Cardiac fibroblast (primary cell): ENCODE measurements at regions not wholly inside any gene's neighbourhood (a gene's known extent, or its start where the extent isn't known, plus 50 kb on each side); places are given as distances from the start of the nearest gene placed in this dataset.
"Not testable (repeated sequence)": the region's sequence is repeated elsewhere in the genome, so short reads cannot be mapped to it uniquely, and the experiment has no call there.

Experiments used
- DNase-seq, 2 donors: peaks; one replicate each; pipeline versions ENCODE4 v3.0.0 to v3.0.0-alpha.2; 2010; ENCODE audit warnings: low read depth in 2 of 2
- H3K4me3 ChIP-seq, 2 donors: replicated peaks in 1 of 2; 1 replicate in 1 of 2; 2 replicates in 1 of 2; pipeline ENCODE4 v1.5.1; 2011; ENCODE audit warnings: low read depth in 2 of 2, low read length in 2 of 2, mild to moderate bottlenecking in 2 of 2, moderate library complexity in 1 of 2
- TF ChIP-seq, protein P1 (sequence below): IDR thresholded peaks from one replicate; pipeline ENCODE4 v1.5.1; 2011; ENCODE audit warnings: low read depth, mild to moderate bottlenecking, low read length, inconsistent platforms

DNA sequence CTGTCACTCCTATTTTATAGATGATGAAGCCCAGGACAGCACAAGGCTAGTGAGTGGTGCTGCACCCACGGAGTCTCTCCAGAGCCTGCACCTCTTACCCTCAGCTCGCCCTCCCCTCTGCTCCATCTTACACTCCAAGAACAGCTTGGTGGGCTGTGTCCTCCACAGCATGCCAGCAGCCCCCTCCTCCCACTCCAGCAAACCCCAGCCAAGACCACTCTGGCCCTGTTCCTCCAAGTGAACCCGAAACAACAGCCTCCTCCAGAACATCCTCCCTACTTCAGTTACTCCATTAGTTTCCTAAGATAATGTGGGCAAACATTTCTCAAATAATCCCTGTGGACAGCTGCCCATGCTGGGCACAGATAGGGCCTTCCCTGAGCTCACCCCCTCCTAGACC, 62.7 kb upstream of the KLF7 start:
- TF ChIP-seq, protein P1, sequence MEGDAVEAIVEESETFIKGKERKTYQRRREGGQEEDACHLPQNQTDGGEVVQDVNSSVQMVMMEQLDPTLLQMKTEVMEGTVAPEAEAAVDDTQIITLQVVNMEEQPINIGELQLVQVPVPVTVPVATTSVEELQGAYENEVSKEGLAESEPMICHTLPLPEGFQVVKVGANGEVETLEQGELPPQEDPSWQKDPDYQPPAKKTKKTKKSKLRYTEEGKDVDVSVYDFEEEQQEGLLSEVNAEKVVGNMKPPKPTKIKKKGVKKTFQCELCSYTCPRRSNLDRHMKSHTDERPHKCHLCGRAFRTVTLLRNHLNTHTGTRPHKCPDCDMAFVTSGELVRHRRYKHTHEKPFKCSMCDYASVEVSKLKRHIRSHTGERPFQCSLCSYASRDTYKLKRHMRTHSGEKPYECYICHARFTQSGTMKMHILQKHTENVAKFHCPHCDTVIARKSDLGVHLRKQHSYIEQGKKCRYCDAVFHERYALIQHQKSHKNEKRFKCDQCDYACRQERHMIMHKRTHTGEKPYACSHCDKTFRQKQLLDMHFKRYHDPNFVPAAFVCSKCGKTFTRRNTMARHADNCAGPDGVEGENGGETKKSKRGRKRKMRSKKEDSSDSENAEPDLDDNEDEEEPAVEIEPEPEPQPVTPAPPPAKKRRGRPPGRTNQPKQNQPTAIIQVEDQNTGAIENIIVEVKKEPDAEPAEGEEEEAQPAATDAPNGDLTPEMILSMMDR, result no peak
- DNase-seq, result no peak
- H3K4me3 ChIP-seq, result no peak overlapping the region

- TF ChIP-seq, protein P1, result no peak
- H3K4me3 ChIP-seq, result no peak overlapping the region
- peak in 1 of 2 donors; percentile 15 for DNase-seq
Measured at GRCh38 chr2:207229161-207229560, 63.4 kb upstream of the KLF7 start.

- TF ChIP-seq, protein P1, result peak; percentile 64
- peak in 1 of 2 donors; percentile 40 for DNase-seq
- no peak overlapping the region for H3K4me3 ChIP-seq
Measured at GRCh38 chr2:207230261-207231105, 64.7 kb upstream of the KLF7 start.

GRCh38 chr2:207231106-207231865, 65.5 kb upstream of the KLF7 start:
- no peak overlapping the region for H3K4me3 ChIP-seq
- TF ChIP-seq, protein P1, result no peak
- DNase-seq, result peak in 1 of 2 donors; percentile 33

DNA sequence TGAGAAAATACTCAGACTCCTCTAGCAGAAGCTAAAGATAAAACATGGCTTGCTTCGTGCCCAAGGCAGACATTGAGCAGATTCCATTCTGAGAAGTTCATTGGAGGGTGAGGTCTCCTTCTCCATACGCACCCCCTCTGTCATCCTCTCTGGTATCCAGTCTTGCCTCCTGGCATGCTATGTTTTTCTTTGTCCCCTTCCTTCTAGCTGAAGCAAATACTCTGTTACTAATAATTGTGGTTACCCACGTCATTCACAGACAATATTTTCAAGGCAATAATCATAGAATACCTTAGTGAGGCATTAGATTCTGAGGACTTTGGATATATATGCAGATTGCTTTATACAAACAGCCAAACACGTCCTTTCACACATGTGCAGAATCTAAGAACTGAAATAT, 66.2 kb upstream of the KLF7 start:
- TF ChIP-seq, protein P1, result no peak
- no peak overlapping the region for H3K4me3 ChIP-seq
- no peak for DNase-seq

DNA sequence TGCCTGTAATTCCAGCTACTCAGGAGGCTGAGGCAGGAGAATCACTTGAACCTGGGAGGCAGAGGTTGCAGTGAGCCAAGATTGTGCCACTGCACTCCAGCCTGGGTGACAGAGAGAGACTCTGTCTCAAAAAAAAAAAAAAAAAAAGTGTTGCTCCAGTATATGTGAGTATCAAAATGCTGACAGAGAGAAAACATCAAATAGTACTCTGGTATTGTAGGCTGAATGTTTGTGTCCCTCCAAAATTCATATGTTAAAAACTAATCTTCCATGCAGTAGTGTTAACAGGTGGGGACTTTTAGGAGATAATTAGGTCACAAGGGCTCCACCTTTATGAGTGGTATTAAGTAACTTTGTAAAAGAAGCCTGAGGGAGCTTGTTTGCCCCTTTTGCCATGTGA, 67.4 kb upstream of the KLF7 start:
- not testable (repeated sequence) for DNase-seq, H3K4me3 ChIP-seq

DNA sequence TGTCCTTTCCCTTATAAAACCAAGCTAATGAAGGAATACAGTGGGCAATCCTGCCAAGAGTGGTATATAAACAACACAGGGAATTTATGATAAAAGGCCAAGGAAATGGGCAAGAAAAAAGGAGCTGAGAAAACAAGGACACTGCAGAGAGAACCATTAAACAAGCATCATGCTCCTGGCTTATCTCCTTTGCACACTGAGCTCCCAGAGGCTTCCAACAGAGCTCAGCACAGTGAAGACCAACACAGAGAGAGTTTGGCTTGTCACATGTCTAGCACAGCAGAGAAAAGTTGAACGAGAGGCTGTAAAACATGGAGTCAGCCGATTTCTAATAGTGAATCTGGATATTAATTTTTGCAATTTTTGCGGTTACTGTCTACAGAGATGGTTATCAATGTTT, 68.0 kb upstream of the KLF7 start:
- TF ChIP-seq, protein P1, result no peak
- no peak for DNase-seq

More for the DNA sequence above, 68.0 kb upstream of the KLF7 start:
- H3K4me3 ChIP-seq, result no peak overlapping the region
